GM20431 (cell line): ENCODE measurements at regions not wholly inside any gene's neighbourhood (a gene's known extent, or its start where the extent isn't known, plus 50 kb on each side); places are given as distances from the start of the nearest gene placed in this dataset.

Experiments
- in situ Hi-C: fragments of 300-500 bp; cut with MseI, MboI; formaldehyde crosslinking; loops from one replicate; pipeline ENCODE4 v1.15.0; 2020; ENCODE audit warnings: low sequenced_read_pairs; ENCODE audit not compliant: unreplicated experiment

- in situ Hi-C loops: no loop called here
These were observed 442.2 kb upstream of the MANEA start for GRCh38 chr6:95135182-95135581.

- in situ Hi-C loops: no loop called here
These were observed 435.2 kb upstream of the MANEA start for GRCh38 chr6:95142101-95142500.

GRCh38 chr6:95142661-95143335 is 434.5 kb upstream of the MANEA start:
- in situ Hi-C loops: no loop called here

- in situ Hi-C loops: no loop called here
These were observed 433.7 kb upstream of the MANEA start for GRCh38 chr6:95143408-95144180.

GRCh38 chr6:95145457-95145856 is 431.9 kb upstream of the MANEA start:
- in situ Hi-C loops: no loop called here

- in situ Hi-C loops: no loop called here
These were observed 417.8 kb upstream of the MANEA start for GRCh38 chr6:95159557-95159956.

- in situ Hi-C loops: no loop called here
These were observed 407.6 kb upstream of the MANEA start for GRCh38 chr6:95169775-95170174.

GRCh38 chr6:95175927-95176675 is 401.2 kb upstream of the MANEA start:
- in situ Hi-C loops: no loop called here

- in situ Hi-C loops: no loop called here
These were observed 391.5 kb upstream of the MANEA start for GRCh38 chr6:95185874-95186273.

GRCh38 chr6:95186710-95187109 is 390.6 kb upstream of the MANEA start:
- in situ Hi-C loops: no loop called here

- in situ Hi-C loops: no loop called here
These were observed 379.7 kb upstream of the MANEA start for GRCh38 chr6:95197590-95197989.

- in situ Hi-C loops: no loop called here
These were observed 374.1 kb upstream of the MANEA start for GRCh38 chr6:95203153-95203754.

GRCh38 chr6:95204178-95204577 is 373.2 kb upstream of the MANEA start:
- in situ Hi-C loops: no loop called here

GRCh38 chr6:95208621-95209020 is 368.7 kb upstream of the MANEA start:
- in situ Hi-C loops: no loop called here

GRCh38 chr6:95209074-95209473 is 368.3 kb upstream of the MANEA start:
- in situ Hi-C loops: no loop called here

GRCh38 chr6:95216555-95216954 is 360.8 kb upstream of the MANEA start:
- in situ Hi-C loops: no loop called here

GRCh38 chr6:95227351-95227750 is 350.0 kb upstream of the MANEA start:
- in situ Hi-C loops: no loop called here

- in situ Hi-C loops: no loop called here
These were observed 348.7 kb upstream of the MANEA start for GRCh38 chr6:95228636-95229035.

GRCh38 chr6:95230071-95230740 is 347.1 kb upstream of the MANEA start:
- in situ Hi-C loops: no loop called here

- in situ Hi-C loops: no loop called here
These were observed 345.9 kb upstream of the MANEA start for GRCh38 chr6:95231416-95231815.
